Neural progenitor cell (in vitro differentiated cells): ENCODE measurements at regions not wholly inside any gene's neighbourhood (a gene's known extent, or its start where the extent isn't known, plus 50 kb on each side); places are given as distances from the start of the nearest gene placed in this dataset.

Experiments
- DNase-seq: peaks from one replicate; pipeline ENCODE4 v3.0.0-alpha.2; 2016; ENCODE audit warnings: low spot score
- H2AFZ ChIP-seq: fragments of 200-600 bp; sonication (generic); replicated peaks from 2 replicates; pipeline ENCODE4 v1.6.1; 2016; ENCODE audit warnings: antibody characterized with exemption
- H3F3A ChIP-seq: fragments of 200-600 bp; sonication (generic); 2 replicates; pipeline ENCODE4 v1.6.1; 2016; ENCODE audit warnings: antibody characterized with exemption, low read depth
- H3K27ac ChIP-seq: fragments of 200-600 bp; sonication (generic); 2 replicates; pipeline ENCODE4 v1.5.1; 2016; ENCODE audit warnings: mild to moderate bottlenecking
- H3K27me3 ChIP-seq: fragments of 200-600 bp; sonication (generic); 2 replicates; pipeline ENCODE4 v1.6.1; 2016; ENCODE audit warnings: mild to moderate bottlenecking, moderate library complexity
- H3K36me3 ChIP-seq: fragments of 200-600 bp; sonication (generic); 2 replicates; pipeline ENCODE4 v1.5.1; 2016
- H3K4me1 ChIP-seq: fragments of 200-600 bp; sonication (generic); 2 replicates; pipeline ENCODE4 v1.6.1; 2016; ENCODE audit warnings: mixed run types
- H3K4me2 ChIP-seq: fragments of 200-600 bp; sonication (generic); 2 replicates; pipeline ENCODE4 v1.6.1; 2016
- H3K4me3 ChIP-seq: fragments of 200-600 bp; sonication (generic); 2 replicates; pipeline ENCODE4 v1.5.1; 2016
- H3K79me2 ChIP-seq: fragments of 200-600 bp; sonication (generic); 2 replicates; pipeline ENCODE4 v1.6.1; 2016; ENCODE audit warnings: low read depth
- H3K9ac ChIP-seq: fragments of 200-600 bp; sonication (generic); 2 replicates; pipeline ENCODE4 v1.6.1; 2016
- H3K9me3 ChIP-seq: fragments of 200-600 bp; sonication (generic); 2 replicates; pipeline ENCODE4 v1.5.1; 2016; ENCODE audit warnings: low read depth
- H4K20me1 ChIP-seq: fragments of 200-600 bp; sonication (generic); 2 replicates; pipeline ENCODE4 v1.6.1; 2016; ENCODE audit warnings: low read depth
- H3K27ac Mint-ChIP-seq: 3 replicates; pipeline ENCODE4 v1.8.0; 2021; ENCODE audit warnings: mixed read lengths
- H3K27me3 Mint-ChIP-seq: 2 replicates; pipeline ENCODE4 v1.8.0; 2022; ENCODE audit warnings: low read depth, mild to moderate bottlenecking, inconsistent platforms, moderate library complexity, mixed read lengths; ENCODE audit not compliant: insufficient read depth
- H3K36me3 Mint-ChIP-seq: 3 replicates; pipeline ENCODE4 v1.8.0; 2021; ENCODE audit warnings: mixed read lengths
- H3K4me1 Mint-ChIP-seq: 3 replicates; pipeline ENCODE4 v1.8.0; 2021; ENCODE audit warnings: mixed read lengths
- H3K4me3 Mint-ChIP-seq: 3 replicates; pipeline ENCODE4 v1.8.0; 2021; ENCODE audit warnings: mild to moderate bottlenecking, moderate library complexity, mixed read lengths
- H3K9me3 Mint-ChIP-seq: 3 replicates; pipeline ENCODE4 v1.8.0; 2020; ENCODE audit warnings: mixed read lengths
- EZH2 ChIP-seq: fragments of 200-600 bp; sonication (generic); IDR thresholded peaks from 2 replicates; pipeline ENCODE4 v1.6.1; 2017; ENCODE audit warnings: antibody characterized with exemption, mild to moderate bottlenecking, moderate library complexity
- EZH2phosphoT487 ChIP-seq: fragments of 200-600 bp; sonication (generic); IDR thresholded peaks from 2 replicates; pipeline ENCODE4 v1.6.1; 2017; ENCODE audit warnings: antibody characterized with exemption
- TF ChIP-seq, protein P1 (sequence below): fragments of 200-600 bp; sonication (generic); IDR thresholded peaks from 2 replicates; pipeline ENCODE4 v1.5.1; 2017; ENCODE audit warnings: antibody characterized with exemption, mild to moderate bottlenecking

DNA sequence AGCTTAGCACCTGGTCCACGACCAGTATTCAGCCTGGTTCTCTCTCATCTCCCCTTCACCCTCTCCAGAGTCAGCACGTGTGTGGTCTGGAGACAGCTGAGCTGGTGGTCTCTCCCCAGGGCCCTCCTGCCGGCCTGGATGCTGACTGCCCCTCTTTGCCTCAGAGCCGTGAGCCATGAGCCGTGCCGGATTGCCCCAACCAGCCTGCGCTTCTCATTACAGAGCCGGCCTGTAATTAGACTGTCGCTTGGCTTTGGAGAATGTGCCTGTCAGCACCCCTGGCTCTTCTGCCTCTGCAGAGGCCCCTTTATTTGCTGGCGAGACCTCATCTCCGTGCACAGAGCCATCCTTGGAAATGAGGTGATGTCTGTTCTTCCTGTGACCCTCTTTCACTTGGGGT is 118.7 kb upstream of the BOD1 start:
- Mint-ChIP-seq H3K27me3 (peaks cover 7% of the 10 kb centered on the region), H3K4me1 (peaks cover 28% of the 10 kb centered on the region), H3K4me3 (no peak overlapping the region), H3K9me3 (no peaks in the 10 kb centered on the region), H3K36me3 (no peaks in the 10 kb centered on the region), H3K27ac (no peak overlapping the region)
- H3F3A ChIP-seq, result no peaks in the 10 kb centered on the region
- no peaks in the 10 kb centered on the region for H3K27me3 ChIP-seq
- peaks cover 10% of the 10 kb centered on the region for H3K4me1 ChIP-seq
- no peak for TF ChIP-seq EZH2
- TF ChIP-seq EZH2phosphoT487, result no peak
- TF ChIP-seq, protein P1, sequence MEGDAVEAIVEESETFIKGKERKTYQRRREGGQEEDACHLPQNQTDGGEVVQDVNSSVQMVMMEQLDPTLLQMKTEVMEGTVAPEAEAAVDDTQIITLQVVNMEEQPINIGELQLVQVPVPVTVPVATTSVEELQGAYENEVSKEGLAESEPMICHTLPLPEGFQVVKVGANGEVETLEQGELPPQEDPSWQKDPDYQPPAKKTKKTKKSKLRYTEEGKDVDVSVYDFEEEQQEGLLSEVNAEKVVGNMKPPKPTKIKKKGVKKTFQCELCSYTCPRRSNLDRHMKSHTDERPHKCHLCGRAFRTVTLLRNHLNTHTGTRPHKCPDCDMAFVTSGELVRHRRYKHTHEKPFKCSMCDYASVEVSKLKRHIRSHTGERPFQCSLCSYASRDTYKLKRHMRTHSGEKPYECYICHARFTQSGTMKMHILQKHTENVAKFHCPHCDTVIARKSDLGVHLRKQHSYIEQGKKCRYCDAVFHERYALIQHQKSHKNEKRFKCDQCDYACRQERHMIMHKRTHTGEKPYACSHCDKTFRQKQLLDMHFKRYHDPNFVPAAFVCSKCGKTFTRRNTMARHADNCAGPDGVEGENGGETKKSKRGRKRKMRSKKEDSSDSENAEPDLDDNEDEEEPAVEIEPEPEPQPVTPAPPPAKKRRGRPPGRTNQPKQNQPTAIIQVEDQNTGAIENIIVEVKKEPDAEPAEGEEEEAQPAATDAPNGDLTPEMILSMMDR, result no peak
- no peaks in the 10 kb centered on the region for H4K20me1 ChIP-seq
- DNase-seq, result peak; percentile 55
- H3K4me3 ChIP-seq, result no peak overlapping the region
- no peaks in the 10 kb centered on the region for H3K36me3 ChIP-seq
- no peak overlapping the region for H3K9ac ChIP-seq
- no peak overlapping the region for H3K4me2 ChIP-seq
- no peaks in the 10 kb centered on the region for H3K79me2 ChIP-seq
- no peak overlapping the region for H3K27ac ChIP-seq
- no peak overlapping the region for H2AFZ ChIP-seq
- no peaks in the 10 kb centered on the region for H3K9me3 ChIP-seq

DNA sequence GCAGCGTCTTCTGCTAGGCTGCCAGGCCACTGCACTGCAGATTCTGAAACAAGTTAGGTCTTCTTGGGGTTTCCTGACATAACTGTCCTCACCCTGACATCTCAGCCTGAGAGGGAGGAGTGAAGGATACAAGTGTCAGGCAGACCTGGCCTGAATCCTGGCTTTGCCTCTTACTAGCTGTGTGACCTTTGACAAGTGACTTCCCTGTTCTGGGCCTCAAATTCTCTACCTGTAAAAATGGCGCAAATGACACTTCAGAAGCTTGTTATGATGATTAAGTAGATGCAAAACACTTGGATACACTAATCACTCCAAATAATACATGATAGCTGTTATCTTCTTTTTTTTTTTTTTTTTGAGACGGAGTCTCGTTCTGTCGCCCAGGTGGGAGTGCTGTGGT is 119.2 kb upstream of the BOD1 start:
- no peak overlapping the region for H3K4me3 ChIP-seq
- no peak overlapping the region for H3K27ac ChIP-seq
- TF ChIP-seq, protein P1, result no peak
- TF ChIP-seq EZH2 (no peak), EZH2phosphoT487 (no peak)
- Mint-ChIP-seq H3K9me3 (no peaks in the 10 kb centered on the region), H3K36me3 (no peaks in the 10 kb centered on the region), H3K27ac (no peak overlapping the region), H3K4me1 (peaks cover 28% of the 10 kb centered on the region), H3K27me3 (peaks cover 7% of the 10 kb centered on the region), H3K4me3 (no peak overlapping the region)
- DNase-seq, result no peak
- no peaks in the 10 kb centered on the region for H3K9me3 ChIP-seq
- H3K4me1 ChIP-seq, result peaks cover 10% of the 10 kb centered on the region
- H3K9ac ChIP-seq, result no peak overlapping the region
- no peaks in the 10 kb centered on the region for H3K36me3 ChIP-seq
- no peaks in the 10 kb centered on the region for H3F3A ChIP-seq
- H4K20me1 ChIP-seq, result no peaks in the 10 kb centered on the region
- no peaks in the 10 kb centered on the region for H3K79me2 ChIP-seq
- no peak overlapping the region for H3K4me2 ChIP-seq
- H2AFZ ChIP-seq, result no peak overlapping the region
- H3K27me3 ChIP-seq, result no peaks in the 10 kb centered on the region

DNA sequence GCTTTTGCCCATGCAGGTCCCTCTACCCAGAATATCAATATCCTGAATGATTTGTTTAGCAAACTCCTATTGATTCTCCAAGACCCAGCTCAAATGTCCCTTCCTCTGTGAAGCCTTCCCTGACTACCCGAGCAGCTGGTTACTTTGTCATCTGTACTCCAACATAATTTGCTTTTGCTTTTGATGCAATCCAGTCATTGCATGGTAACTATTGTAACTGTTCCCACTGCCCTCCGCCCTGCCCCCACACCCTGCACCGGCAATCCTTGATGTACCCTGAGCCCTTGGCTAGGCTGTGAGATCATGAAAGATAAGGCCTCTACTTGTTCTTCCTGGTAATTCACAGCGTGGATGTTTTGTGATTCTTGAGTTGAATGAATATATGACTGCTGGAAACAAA is 119.9 kb upstream of the BOD1 start:
- Histone ChIP-seq H2AFZ (no peak overlapping the region), H3K4me2 (no peak overlapping the region), H4K20me1 (no peaks in the 10 kb centered on the region), H3F3A (no peaks in the 10 kb centered on the region), H3K9me3 (no peaks in the 10 kb centered on the region), H3K79me2 (no peaks in the 10 kb centered on the region), H3K9ac (no peak overlapping the region), H3K27me3 (no peaks in the 10 kb centered on the region), H3K36me3 (no peaks in the 10 kb centered on the region), H3K4me3 (no peak overlapping the region), H3K4me1 (peaks cover 10% of the 10 kb centered on the region), H3K27ac (no peak overlapping the region)
- H3K36me3 Mint-ChIP-seq, result no peaks in the 10 kb centered on the region
- H3K27ac Mint-ChIP-seq, result no peak overlapping the region
- TF ChIP-seq EZH2 (no peak), EZH2phosphoT487 (no peak)
- TF ChIP-seq, protein P1, result no peak
- peaks cover 9% of the 10 kb centered on the region for H3K27me3 Mint-ChIP-seq
- H3K4me3 Mint-ChIP-seq, result no peak overlapping the region
- H3K4me1 Mint-ChIP-seq, result peaks cover 28% of the 10 kb centered on the region
- DNase-seq, result no peak
- H3K9me3 Mint-ChIP-seq, result no peaks in the 10 kb centered on the region
